ENCODE measurements at regions not wholly inside any gene's neighbourhood (a gene's known extent, or its start where the extent isn't known, plus 50 kb on each side); places are given as distances from the start of the nearest gene placed in this dataset.
"Not testable (repeated sequence)": the region's sequence is repeated elsewhere in the genome, so short reads cannot be mapped to it uniquely, and the experiment has no call there.

GRCh38 chr1:195733408-195733807 is 874.8 kb downstream of the KCNT2 start:
- no peak overlapping the region for H3K4me3 Mint-ChIP-seq
- Histone ChIP-seq H3K36me3 (no peaks in the 10 kb centered on the region), H3K9ac (no peak overlapping the region), H4K20me1 (ENCODE audit: low read depth) (no peaks in the 10 kb centered on the region), H3F3A (ENCODE audit: low read depth) (no peaks in the 10 kb centered on the region), H3K9me3 (ENCODE audit: low read depth) (no peaks in the 10 kb centered on the region), H3K27me3 (no peaks in the 10 kb centered on the region), H3K4me1 (no peaks in the 10 kb centered on the region), H3K4me3 (no peak overlapping the region), H3K79me2 (ENCODE audit: low read depth) (no peaks in the 10 kb centered on the region), H3K27ac (no peak overlapping the region), H2AFZ (replicated peaks) (no peak overlapping the region), H3K4me2 (no peak overlapping the region)
- H3K9me3 Mint-ChIP-seq, result no peaks in the 10 kb centered on the region
- H3K36me3 Mint-ChIP-seq, result no peaks in the 10 kb centered on the region
- no peak overlapping the region for H3K27ac Mint-ChIP-seq
- H3K27me3 Mint-ChIP-seq (ENCODE audit: insufficient read depth, low read depth), result peaks cover 3% of the 10 kb centered on the region
- no peak for DNase-seq (ENCODE audit: low spot score)
- H3K4me1 Mint-ChIP-seq, result no peaks in the 10 kb centered on the region
- TF ChIP-seq, protein P1, sequence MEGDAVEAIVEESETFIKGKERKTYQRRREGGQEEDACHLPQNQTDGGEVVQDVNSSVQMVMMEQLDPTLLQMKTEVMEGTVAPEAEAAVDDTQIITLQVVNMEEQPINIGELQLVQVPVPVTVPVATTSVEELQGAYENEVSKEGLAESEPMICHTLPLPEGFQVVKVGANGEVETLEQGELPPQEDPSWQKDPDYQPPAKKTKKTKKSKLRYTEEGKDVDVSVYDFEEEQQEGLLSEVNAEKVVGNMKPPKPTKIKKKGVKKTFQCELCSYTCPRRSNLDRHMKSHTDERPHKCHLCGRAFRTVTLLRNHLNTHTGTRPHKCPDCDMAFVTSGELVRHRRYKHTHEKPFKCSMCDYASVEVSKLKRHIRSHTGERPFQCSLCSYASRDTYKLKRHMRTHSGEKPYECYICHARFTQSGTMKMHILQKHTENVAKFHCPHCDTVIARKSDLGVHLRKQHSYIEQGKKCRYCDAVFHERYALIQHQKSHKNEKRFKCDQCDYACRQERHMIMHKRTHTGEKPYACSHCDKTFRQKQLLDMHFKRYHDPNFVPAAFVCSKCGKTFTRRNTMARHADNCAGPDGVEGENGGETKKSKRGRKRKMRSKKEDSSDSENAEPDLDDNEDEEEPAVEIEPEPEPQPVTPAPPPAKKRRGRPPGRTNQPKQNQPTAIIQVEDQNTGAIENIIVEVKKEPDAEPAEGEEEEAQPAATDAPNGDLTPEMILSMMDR (IDR thresholded peaks at IDR 0.05), result no peak
- TF ChIP-seq EZH2 (IDR thresholded peaks at IDR 0.05), result no peak
- no peak for TF ChIP-seq EZH2phosphoT487 (IDR thresholded peaks at IDR 0.05)

DNA sequence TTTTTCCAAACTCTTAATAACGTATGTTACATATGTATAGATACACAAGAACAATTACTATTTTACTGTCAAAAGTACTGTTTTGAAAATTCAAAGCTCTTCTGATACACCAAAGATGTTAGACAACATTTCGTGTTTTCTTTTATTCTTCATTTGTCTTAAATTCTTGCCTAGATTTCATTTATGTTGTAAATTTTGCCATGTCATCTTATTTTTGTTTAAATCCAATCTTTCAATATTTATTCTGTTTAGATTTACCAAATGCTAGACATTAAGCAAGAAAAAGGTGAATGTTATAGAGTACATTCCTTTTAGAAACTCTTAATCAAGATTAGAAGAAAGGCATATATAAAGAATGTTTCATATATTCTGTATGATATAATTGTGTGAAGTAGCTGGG is 876.9 kb downstream of the KCNT2 start:
- Mint-ChIP-seq H3K4me3 (no peak overlapping the region), H3K9me3 (no peaks in the 10 kb centered on the region), H3K27ac (no peak overlapping the region), H3K36me3 (no peaks in the 10 kb centered on the region), H3K27me3 (ENCODE audit: insufficient read depth, low read depth) (peaks cover 3% of the 10 kb centered on the region), H3K4me1 (no peaks in the 10 kb centered on the region)
- no peaks in the 10 kb centered on the region for H3K36me3 ChIP-seq
- no peak overlapping the region for H3K9ac ChIP-seq
- no peaks in the 10 kb centered on the region for H3K79me2 ChIP-seq (ENCODE audit: low read depth)
- no peak overlapping the region for H3K4me2 ChIP-seq
- no peaks in the 10 kb centered on the region for H3K4me1 ChIP-seq
- TF ChIP-seq, protein P1 (IDR thresholded peaks at IDR 0.05), result no peak
- TF ChIP-seq EZH2phosphoT487 (IDR thresholded peaks at IDR 0.05), result no peak
- TF ChIP-seq EZH2 (IDR thresholded peaks at IDR 0.05), result no peak
- H3K9me3 ChIP-seq (ENCODE audit: low read depth), result no peaks in the 10 kb centered on the region
- H3F3A ChIP-seq (ENCODE audit: low read depth), result no peaks in the 10 kb centered on the region
- H3K27me3 ChIP-seq, result no peaks in the 10 kb centered on the region
- no peak for DNase-seq (ENCODE audit: low spot score)
- no peak overlapping the region for H3K4me3 ChIP-seq
- H2AFZ ChIP-seq (replicated peaks), result no peak overlapping the region
- H3K27ac ChIP-seq, result no peak overlapping the region
- no peaks in the 10 kb centered on the region for H4K20me1 ChIP-seq (ENCODE audit: low read depth)

- Histone ChIP-seq H2AFZ (replicated peaks) (peak overlapping the region; percentile 35), H3F3A (ENCODE audit: low read depth) (peaks cover 9% of the 10 kb centered on the region), H3K36me3 (no peaks in the 10 kb centered on the region), H3K4me1 (peaks cover 5% of the 10 kb centered on the region), H4K20me1 (ENCODE audit: low read depth) (no peaks in the 10 kb centered on the region), H3K27me3 (no peaks in the 10 kb centered on the region), H3K9ac (no peak overlapping the region), H3K4me2 (no peak overlapping the region), H3K27ac (peak overlapping the region; percentile 48), H3K79me2 (ENCODE audit: low read depth) (no peaks in the 10 kb centered on the region), H3K4me3 (no peak overlapping the region), H3K9me3 (ENCODE audit: low read depth) (no peaks in the 10 kb centered on the region)
- Mint-ChIP-seq H3K9me3 (peaks cover 2% of the 10 kb centered on the region), H3K27me3 (ENCODE audit: insufficient read depth, low read depth) (peaks cover 2% of the 10 kb centered on the region), H3K4me1 (peaks cover 2% of the 10 kb centered on the region), H3K27ac (no peak overlapping the region), H3K4me3 (no peak overlapping the region), H3K36me3 (no peaks in the 10 kb centered on the region)
- TF ChIP-seq EZH2phosphoT487 (IDR thresholded peaks at IDR 0.05) (no peak), EZH2 (IDR thresholded peaks at IDR 0.05) (no peak)
- TF ChIP-seq, protein P1 (IDR thresholded peaks at IDR 0.05), result no peak
- DNase-seq (ENCODE audit: low spot score), result no peak
Observed at GRCh38 chr1:195723796-195724194, 884.4 kb downstream of the KCNT2 start.

- not testable (repeated sequence) for H3K36me3 Mint-ChIP-seq; H3K4me2 ChIP-seq; DNase-seq (ENCODE audit: low spot score); H3K36me3 ChIP-seq; H3K79me2 ChIP-seq (ENCODE audit: low read depth); H3K4me3 ChIP-seq; H3K9ac ChIP-seq; H3K27me3 Mint-ChIP-seq (ENCODE audit: insufficient read depth, low read depth); H3K9me3 Mint-ChIP-seq; H3K4me1 ChIP-seq; H3K27me3 ChIP-seq; H3K4me3 Mint-ChIP-seq; H3K4me1 Mint-ChIP-seq; H4K20me1 ChIP-seq (ENCODE audit: low read depth); H3K27ac Mint-ChIP-seq; H3K9me3 ChIP-seq (ENCODE audit: low read depth); H3F3A ChIP-seq (ENCODE audit: low read depth)
- H2AFZ ChIP-seq (replicated peaks), result peak overlapping the region; percentile 35
- peak overlapping the region; percentile 48 for H3K27ac ChIP-seq
Observed at GRCh38 chr1:195722852-195723795, 885.1 kb downstream of the KCNT2 start.

- not testable (repeated sequence) for H3K9me3 Mint-ChIP-seq, H3K27ac Mint-ChIP-seq
Observed at GRCh38 chr1:195722146-195722545, 886.1 kb downstream of the KCNT2 start.

More at GRCh38 chr1:195722146-195722545, 886.1 kb downstream of the KCNT2 start:
- not testable (repeated sequence) for DNase-seq (ENCODE audit: low spot score); H3K27me3 ChIP-seq; H3K36me3 ChIP-seq; H3F3A ChIP-seq (ENCODE audit: low read depth); H3K9me3 ChIP-seq (ENCODE audit: low read depth); H2AFZ ChIP-seq (replicated peaks); H3K4me3 ChIP-seq; H3K4me1 Mint-ChIP-seq; H3K79me2 ChIP-seq (ENCODE audit: low read depth); H3K4me1 ChIP-seq; H3K27me3 Mint-ChIP-seq (ENCODE audit: insufficient read depth, low read depth); H3K4me2 ChIP-seq; H3K9ac ChIP-seq; H3K4me3 Mint-ChIP-seq; H3K27ac ChIP-seq; H3K36me3 Mint-ChIP-seq; H4K20me1 ChIP-seq (ENCODE audit: low read depth)

All from neural progenitor cell (in vitro differentiated cells).